ENCODE measurements at regions not wholly inside any gene's neighbourhood (a gene's known extent, or its start where the extent isn't known, plus 50 kb on each side); places are given as distances from the start of the nearest gene placed in this dataset.

DNA sequence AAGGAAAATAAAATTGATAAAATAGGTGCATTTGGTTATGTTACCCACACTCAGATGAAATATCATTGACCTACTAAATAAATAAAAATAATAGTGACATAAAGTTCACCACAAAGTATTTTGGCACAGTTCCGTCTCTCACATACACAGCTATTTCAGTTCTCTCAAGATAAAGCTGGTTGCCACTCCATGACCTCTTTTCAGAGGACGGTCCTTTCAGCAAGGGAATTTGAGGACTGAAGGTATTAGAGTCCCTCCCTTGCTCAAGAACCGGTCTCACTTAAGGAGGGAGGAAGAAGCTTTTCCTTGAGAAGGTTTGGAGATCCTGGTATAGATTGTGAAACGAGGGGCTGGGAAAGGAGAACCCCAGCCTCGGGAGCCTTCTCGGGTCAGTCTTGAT, 285.5 kb upstream of the CFAP20DC start:
- ATAC-seq (no peak), DNase-seq (ENCODE audit: low read depth in 1 of 2, low spot score in 1 of 2) (no peak), FAIRE-seq (no peak)
- no peak overlapping the region for H3K4me2 ChIP-seq
- TF ChIP-seq ZFP36 (IDR thresholded peaks at IDR 0.05; ENCODE audit: borderline replicate concordance, partially characterized antibody) = no peak
- no peak for TF ChIP-seq JUNB (IDR thresholded peaks at IDR 0.05)
- TF ChIP-seq, protein P1, sequence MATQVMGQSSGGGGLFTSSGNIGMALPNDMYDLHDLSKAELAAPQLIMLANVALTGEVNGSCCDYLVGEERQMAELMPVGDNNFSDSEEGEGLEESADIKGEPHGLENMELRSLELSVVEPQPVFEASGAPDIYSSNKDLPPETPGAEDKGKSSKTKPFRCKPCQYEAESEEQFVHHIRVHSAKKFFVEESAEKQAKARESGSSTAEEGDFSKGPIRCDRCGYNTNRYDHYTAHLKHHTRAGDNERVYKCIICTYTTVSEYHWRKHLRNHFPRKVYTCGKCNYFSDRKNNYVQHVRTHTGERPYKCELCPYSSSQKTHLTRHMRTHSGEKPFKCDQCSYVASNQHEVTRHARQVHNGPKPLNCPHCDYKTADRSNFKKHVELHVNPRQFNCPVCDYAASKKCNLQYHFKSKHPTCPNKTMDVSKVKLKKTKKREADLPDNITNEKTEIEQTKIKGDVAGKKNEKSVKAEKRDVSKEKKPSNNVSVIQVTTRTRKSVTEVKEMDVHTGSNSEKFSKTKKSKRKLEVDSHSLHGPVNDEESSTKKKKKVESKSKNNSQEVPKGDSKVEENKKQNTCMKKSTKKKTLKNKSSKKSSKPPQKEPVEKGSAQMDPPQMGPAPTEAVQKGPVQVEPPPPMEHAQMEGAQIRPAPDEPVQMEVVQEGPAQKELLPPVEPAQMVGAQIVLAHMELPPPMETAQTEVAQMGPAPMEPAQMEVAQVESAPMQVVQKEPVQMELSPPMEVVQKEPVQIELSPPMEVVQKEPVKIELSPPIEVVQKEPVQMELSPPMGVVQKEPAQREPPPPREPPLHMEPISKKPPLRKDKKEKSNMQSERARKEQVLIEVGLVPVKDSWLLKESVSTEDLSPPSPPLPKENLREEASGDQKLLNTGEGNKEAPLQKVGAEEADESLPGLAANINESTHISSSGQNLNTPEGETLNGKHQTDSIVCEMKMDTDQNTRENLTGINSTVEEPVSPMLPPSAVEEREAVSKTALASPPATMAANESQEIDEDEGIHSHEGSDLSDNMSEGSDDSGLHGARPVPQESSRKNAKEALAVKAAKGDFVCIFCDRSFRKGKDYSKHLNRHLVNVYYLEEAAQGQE (IDR thresholded peaks at IDR 0.05) = no peak
- no peak for TF ChIP-seq MYC (IDR thresholded peaks at IDR 0.05; ENCODE audit: borderline replicate concordance, low read length)
- no peak for TF ChIP-seq ZSCAN20 (CRISPR knock-in tag; IDR thresholded peaks at IDR 0.05)
- no peak for TF ChIP-seq TP53 (CRISPR knock-in tag; IDR thresholded peaks at IDR 0.05)
- no peak for TF ChIP-seq MAZ (IDR thresholded peaks at IDR 0.05; ENCODE audit: borderline replicate concordance, low read depth, low read length)
- no peak for TF ChIP-seq RCOR1 (IDR thresholded peaks at IDR 0.05; ENCODE audit: low read depth, low read length)
- no peak for TF ChIP-seq FOSB (CRISPR knock-in tag; IDR thresholded peaks at IDR 0.05)
- TF ChIP-seq POLR2A (IDR thresholded peaks at IDR 0.05; ENCODE audit: low read length) = no peak
- no peaks in the 10 kb centered on the region for H3K9me3 ChIP-seq
- no peaks in the 10 kb centered on the region for H3K4me1 ChIP-seq
- H3K27ac ChIP-seq = no peak overlapping the region
- ChIA-PET POLR2A (no interaction called here), CTCF (interaction anchor here (1.8 kb wide), 1 partner anchor 47 kb away, joined by 3 read pairs; no protein-coding TSS in a partner anchor)
- H3K4me3 ChIP-seq = no peak overlapping the region
- 43% methylated on average over 5 of the region's 6 CpGs for WGBS (ENCODE audit: missing lambda C conversion rate)

DNA sequence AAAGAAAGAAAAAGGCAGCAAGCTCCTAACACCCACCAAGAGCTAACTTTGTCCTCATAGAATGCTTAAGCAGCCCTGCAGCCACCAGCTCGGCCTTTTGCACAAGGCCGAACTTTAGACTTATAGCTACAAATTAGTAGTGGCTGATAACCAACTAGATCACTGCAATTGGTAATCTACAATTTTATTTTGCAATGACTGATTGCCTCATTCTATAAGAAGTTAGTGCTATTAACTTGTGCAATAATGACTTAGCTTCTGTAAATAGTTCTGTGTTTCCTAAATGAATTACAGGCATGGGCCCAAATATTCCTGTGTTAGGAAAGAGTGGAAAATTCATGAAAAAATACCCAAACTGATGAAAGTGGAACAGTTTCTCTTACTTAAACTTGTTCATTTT, 284.8 kb upstream of the CFAP20DC start:
- ATAC-seq = no peak
- DNase-seq (ENCODE audit: low read depth in 1 of 2, low spot score in 1 of 2) = no peak
- no peak for FAIRE-seq
- TF ChIP-seq CEBPB (IDR thresholded peaks at IDR 0.05) (no peak), ESRRA (IDR thresholded peaks at IDR 0.05; ENCODE audit: borderline replicate concordance, low read length) (no peak), FOSL2 (IDR thresholded peaks at IDR 0.05) (no peak), FOSL2 (CRISPR knock-in tag; IDR thresholded peaks at IDR 0.05) (no peak), HOXB5 (CRISPR knock-in tag; IDR thresholded peaks at IDR 0.05) (no peak), TFCP2L1 (CRISPR knock-in tag; IDR thresholded peaks at IDR 0.05) (no peak), CHD4 (IDR thresholded peaks at IDR 0.05; ENCODE audit: borderline replicate concordance) (no peak), JUNB (IDR thresholded peaks at IDR 0.05) (no peak), NPAS2 (CRISPR knock-in tag; IDR thresholded peaks at IDR 0.05; ENCODE audit: borderline replicate concordance) (no peak), CBX8 (IDR thresholded peaks at IDR 0.05) (no peak)
- TF ChIP-seq, protein P2, sequence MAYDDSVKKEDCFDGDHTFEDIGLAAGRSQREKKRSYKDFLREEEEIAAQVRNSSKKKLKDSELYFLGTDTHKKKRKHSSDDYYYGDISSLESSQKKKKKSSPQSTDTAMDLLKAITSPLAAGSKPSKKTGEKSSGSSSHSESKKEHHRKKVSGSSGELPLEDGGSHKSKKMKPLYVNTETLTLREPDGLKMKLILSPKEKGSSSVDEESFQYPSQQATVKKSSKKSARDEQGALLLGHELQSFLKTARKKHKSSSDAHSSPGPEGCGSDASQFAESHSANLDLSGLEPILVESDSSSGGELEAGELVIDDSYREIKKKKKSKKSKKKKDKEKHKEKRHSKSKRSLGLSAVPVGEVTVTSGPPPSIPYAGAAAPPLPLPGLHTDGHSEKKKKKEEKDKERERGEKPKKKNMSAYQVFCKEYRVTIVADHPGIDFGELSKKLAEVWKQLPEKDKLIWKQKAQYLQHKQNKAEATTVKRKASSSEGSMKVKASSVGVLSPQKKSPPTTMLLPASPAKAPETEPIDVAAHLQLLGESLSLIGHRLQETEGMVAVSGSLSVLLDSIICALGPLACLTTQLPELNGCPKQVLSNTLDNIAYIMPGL (CRISPR knock-in tag; IDR thresholded peaks at IDR 0.05; ENCODE audit: borderline replicate concordance) = no peak
- TF ChIP-seq, protein P3, sequence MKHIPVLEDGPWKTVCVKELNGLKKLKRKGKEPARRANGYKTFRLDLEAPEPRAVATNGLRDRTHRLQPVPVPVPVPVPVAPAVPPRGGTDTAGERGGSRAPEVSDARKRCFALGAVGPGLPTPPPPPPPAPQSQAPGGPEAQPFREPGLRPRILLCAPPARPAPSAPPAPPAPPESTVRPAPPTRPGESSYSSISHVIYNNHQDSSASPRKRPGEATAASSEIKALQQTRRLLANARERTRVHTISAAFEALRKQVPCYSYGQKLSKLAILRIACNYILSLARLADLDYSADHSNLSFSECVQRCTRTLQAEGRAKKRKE (CRISPR knock-in tag; IDR thresholded peaks at IDR 0.05; ENCODE audit: low read depth) = no peak
- TF ChIP-seq, protein P4, sequence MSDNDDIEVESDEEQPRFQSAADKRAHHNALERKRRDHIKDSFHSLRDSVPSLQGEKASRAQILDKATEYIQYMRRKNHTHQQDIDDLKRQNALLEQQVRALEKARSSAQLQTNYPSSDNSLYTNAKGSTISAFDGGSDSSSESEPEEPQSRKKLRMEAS (IDR thresholded peaks at IDR 0.05) = no peak
- WGBS (ENCODE audit: missing lambda C conversion rate) = 50% methylated on average over 2 of the region's 2 CpGs
- Histone ChIP-seq H3K27ac (no peak overlapping the region), H3K9me3 (no peaks in the 10 kb centered on the region), H3K4me3 (no peak overlapping the region), H3K4me2 (no peak overlapping the region), H3K4me1 (no peaks in the 10 kb centered on the region)
- CTCF ChIA-PET = interaction anchor here (1.8 kb wide), 1 partner anchor 46 kb away, joined by 3 read pairs; no protein-coding TSS in a partner anchor
- POLR2A ChIA-PET = no interaction called here
